ENCODE measurements at regions not wholly inside any gene's neighbourhood (a gene's known extent, or its start where the extent isn't known, plus 50 kb on each side); places are given as distances from the start of the nearest gene placed in this dataset. TPM values are rescaled to one million over a fixed set of nuclear protein-coding genes. Genes with fewer than 3 reads are reported as not detected.

DNA sequence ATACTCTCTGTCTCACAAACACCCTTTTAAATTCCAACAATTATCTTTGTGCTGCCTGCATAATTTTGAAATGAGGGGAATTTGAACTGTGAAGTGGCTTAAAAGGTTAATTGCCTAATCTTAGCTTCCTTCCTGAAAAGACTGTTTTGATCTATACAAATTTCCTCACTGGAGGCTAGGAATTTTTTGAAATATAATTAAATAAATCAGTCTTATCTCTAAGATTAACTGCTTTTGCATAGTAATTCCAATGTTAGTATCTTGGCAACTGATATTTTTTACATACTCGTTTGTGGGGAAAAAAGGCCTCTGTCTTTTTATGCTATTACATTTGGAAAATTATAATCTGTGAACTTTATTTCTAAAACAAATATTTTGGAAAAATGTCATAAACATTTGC lies 498.5 kb downstream of the TMTC2 start:
- Histone ChIP-seq H3K27ac (ENCODE audit: low read depth in 1 of 2, low read length in 2 of 2) (no peak overlapping the region), H3K4me1 (ENCODE audit: control insufficient read depth in 4 of 4, insufficient read depth in 4 of 4, low read length in 3 of 4) (no peaks in the 10 kb centered on the region), H3K27me3 (ENCODE audit: control insufficient read depth in 4 of 4, insufficient read depth in 4 of 4, low read length in 3 of 4) (peaks cover 0 to 4% (median 0%) of the 10 kb centered on the region in 4 donors), H3K4me3 (ENCODE audit: low read depth in 1 of 3, low read length in 3 of 3) (no peak overlapping the region), H3K9me3 (ENCODE audit: control insufficient read depth in 4 of 4, low read length in 3 of 4) (no peaks in the 10 kb centered on the region), H3K9ac (ENCODE audit: low read depth in 1 of 2, low read length in 2 of 2) (no peak overlapping the region), H3K36me3 (ENCODE audit: control insufficient read depth in 4 of 4, insufficient read depth in 3 of 4, low read depth in 1 of 4, low read length in 3 of 4) (no peaks in the 10 kb centered on the region)
- 38% methylated on average over 1 of the region's 1 CpG for WGBS
- no peak for DNase-seq (ENCODE audit: low spot score)
- TF ChIP-seq ZBTB33 (IDR thresholded peaks at IDR 0.05) (no peak), RXRA (IDR thresholded peaks at IDR 0.05) (no peak), NR2F2 (IDR thresholded peaks at IDR 0.05) (no peak), YY1 (IDR thresholded peaks at IDR 0.05) (no peak), JUND (IDR thresholded peaks at IDR 0.05) (no peak), EGR1 (IDR thresholded peaks at IDR 0.05; ENCODE audit: low read depth in 2 of 2) (no peak), ATF3 (IDR thresholded peaks at IDR 0.05) (no peak), FOXA1 (IDR thresholded peaks at IDR 0.05) (no peak), FOXA2 (IDR thresholded peaks at IDR 0.05) (no peak), RAD21 (IDR thresholded peaks at IDR 0.05) (no peak), SP1 (IDR thresholded peaks at IDR 0.05) (no peak), GABPA (IDR thresholded peaks at IDR 0.05 in 1 of 2, conservative IDR thresholded peaks at IDR 0.05 in 1 of 2) (no peak), HNF4A (conservative IDR thresholded peaks at IDR 0.05) (no peak), HNF4G (IDR thresholded peaks at IDR 0.05) (no peak), TAF1 (conservative IDR thresholded peaks at IDR 0.05) (no peak)
- TF ChIP-seq, protein P1, sequence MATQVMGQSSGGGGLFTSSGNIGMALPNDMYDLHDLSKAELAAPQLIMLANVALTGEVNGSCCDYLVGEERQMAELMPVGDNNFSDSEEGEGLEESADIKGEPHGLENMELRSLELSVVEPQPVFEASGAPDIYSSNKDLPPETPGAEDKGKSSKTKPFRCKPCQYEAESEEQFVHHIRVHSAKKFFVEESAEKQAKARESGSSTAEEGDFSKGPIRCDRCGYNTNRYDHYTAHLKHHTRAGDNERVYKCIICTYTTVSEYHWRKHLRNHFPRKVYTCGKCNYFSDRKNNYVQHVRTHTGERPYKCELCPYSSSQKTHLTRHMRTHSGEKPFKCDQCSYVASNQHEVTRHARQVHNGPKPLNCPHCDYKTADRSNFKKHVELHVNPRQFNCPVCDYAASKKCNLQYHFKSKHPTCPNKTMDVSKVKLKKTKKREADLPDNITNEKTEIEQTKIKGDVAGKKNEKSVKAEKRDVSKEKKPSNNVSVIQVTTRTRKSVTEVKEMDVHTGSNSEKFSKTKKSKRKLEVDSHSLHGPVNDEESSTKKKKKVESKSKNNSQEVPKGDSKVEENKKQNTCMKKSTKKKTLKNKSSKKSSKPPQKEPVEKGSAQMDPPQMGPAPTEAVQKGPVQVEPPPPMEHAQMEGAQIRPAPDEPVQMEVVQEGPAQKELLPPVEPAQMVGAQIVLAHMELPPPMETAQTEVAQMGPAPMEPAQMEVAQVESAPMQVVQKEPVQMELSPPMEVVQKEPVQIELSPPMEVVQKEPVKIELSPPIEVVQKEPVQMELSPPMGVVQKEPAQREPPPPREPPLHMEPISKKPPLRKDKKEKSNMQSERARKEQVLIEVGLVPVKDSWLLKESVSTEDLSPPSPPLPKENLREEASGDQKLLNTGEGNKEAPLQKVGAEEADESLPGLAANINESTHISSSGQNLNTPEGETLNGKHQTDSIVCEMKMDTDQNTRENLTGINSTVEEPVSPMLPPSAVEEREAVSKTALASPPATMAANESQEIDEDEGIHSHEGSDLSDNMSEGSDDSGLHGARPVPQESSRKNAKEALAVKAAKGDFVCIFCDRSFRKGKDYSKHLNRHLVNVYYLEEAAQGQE (IDR thresholded peaks at IDR 0.05), result no peak
- TF ChIP-seq, protein P2, sequence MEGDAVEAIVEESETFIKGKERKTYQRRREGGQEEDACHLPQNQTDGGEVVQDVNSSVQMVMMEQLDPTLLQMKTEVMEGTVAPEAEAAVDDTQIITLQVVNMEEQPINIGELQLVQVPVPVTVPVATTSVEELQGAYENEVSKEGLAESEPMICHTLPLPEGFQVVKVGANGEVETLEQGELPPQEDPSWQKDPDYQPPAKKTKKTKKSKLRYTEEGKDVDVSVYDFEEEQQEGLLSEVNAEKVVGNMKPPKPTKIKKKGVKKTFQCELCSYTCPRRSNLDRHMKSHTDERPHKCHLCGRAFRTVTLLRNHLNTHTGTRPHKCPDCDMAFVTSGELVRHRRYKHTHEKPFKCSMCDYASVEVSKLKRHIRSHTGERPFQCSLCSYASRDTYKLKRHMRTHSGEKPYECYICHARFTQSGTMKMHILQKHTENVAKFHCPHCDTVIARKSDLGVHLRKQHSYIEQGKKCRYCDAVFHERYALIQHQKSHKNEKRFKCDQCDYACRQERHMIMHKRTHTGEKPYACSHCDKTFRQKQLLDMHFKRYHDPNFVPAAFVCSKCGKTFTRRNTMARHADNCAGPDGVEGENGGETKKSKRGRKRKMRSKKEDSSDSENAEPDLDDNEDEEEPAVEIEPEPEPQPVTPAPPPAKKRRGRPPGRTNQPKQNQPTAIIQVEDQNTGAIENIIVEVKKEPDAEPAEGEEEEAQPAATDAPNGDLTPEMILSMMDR (IDR thresholded peaks at IDR 0.05; ENCODE audit: low read depth, low read length, missing input control), result no peak
- TF ChIP-seq, protein P3, sequence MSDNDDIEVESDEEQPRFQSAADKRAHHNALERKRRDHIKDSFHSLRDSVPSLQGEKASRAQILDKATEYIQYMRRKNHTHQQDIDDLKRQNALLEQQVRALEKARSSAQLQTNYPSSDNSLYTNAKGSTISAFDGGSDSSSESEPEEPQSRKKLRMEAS (IDR thresholded peaks at IDR 0.05), result no peak

Small RNAs in the stretch of these regions (small RNA-seq; reads per million reads assigned to genes)
- not detected for gene RF00334
